GM12878 (cell line): ENCODE measurements at regions not wholly inside any gene's neighbourhood (a gene's known extent, or its start where the extent isn't known, plus 50 kb on each side); places are given as distances from the start of the nearest gene placed in this dataset.

Source experiments
- ATAC-seq: fragments of 200-7000 bp; cut with Tn5 transposase; 3 replicates; pipeline ENCODE4 v1.9.1; 2020; ENCODE audit warnings: mild to moderate bottlenecking, moderate library complexity
- BruUV-seq: library from RNA; stranded (reverse); fragments of 400-500 nt; replicated peaks from 2 replicates; lab custom pipeline; 2021; lab: Mats Ljungman, UMichigan
- CTCF ChIA-PET: fragments of 300-600 bp; sonication (Branson Sonifier 250); formaldehyde crosslinking; extraction: SDS; loops from one replicate; lab custom pipeline; 2021; ENCODE audit warnings: inconsistent platforms; lab: Yijun Ruan, JAX
- POLR2A ChIA-PET: fragments of 350-600 bp; formaldehyde crosslinking; extraction: SDS; loops from one replicate; lab custom pipeline; 2021; ENCODE audit warnings: inconsistent platforms; lab: Charles Lee
- RAD21 ChIA-PET: fragments of 300-600 bp; sonication (Branson Sonifier 250); formaldehyde crosslinking; loops from one replicate; lab custom pipeline; 2023; ENCODE audit warnings: antibody characterized with exemption; ENCODE audit not compliant: unreplicated experiment; lab: Charles Lee
- SMC1A ChIA-PET: fragments of 300-600 bp; sonication (Branson Sonifier 250); formaldehyde crosslinking; loops from one replicate; lab custom pipeline; 2023; ENCODE audit not compliant: unreplicated experiment, uncharacterized antibody; lab: Charles Lee
- DNase-seq: peaks from one replicate; pipeline ENCODE4 v3.0.0-alpha.2; 2011; ENCODE audit warnings: low read depth, low spot score
- FAIRE-seq: peaks from 3 replicates; lab custom pipeline; 2011; peaks lifted over from hg19 to GRCh38; lab: Jason Lieb, UNC
- H2AFZ ChIP-seq: 2 replicates; pipeline ENCODE4 v1.6.0; 2011; ENCODE audit warnings: low read depth, low read length, control low read depth; ENCODE audit not compliant: control insufficient read depth
- H3K27ac ChIP-seq: 2 replicates; pipeline ENCODE4 v1.5.1; 2011; ENCODE audit warnings: control low read depth; ENCODE audit not compliant: control insufficient read depth, insufficient read depth
- H3K27me3 ChIP-seq, 2 experiments: replicated peaks in 1 of 2; 2 replicates each; pipeline versions ENCODE4 v1.6.0 to v1.6.1; 2011; ENCODE audit warnings: low read length in 1 of 2; ENCODE audit not compliant: control insufficient read depth in 2 of 2, insufficient read depth in 2 of 2
- H3K36me3 ChIP-seq, 2 experiments: 2 replicates each; pipeline ENCODE4 v1.5.1; 2011; ENCODE audit warnings: low read length in 1 of 2; ENCODE audit not compliant: control insufficient read depth in 2 of 2, insufficient read depth in 2 of 2
- H3K4me1 ChIP-seq: 2 replicates; pipeline ENCODE4 v1.6.1; 2011; ENCODE audit warnings: mild to moderate bottlenecking, low read length, moderate library complexity, mixed read lengths; ENCODE audit not compliant: control insufficient read depth, insufficient read depth
- H3K4me2 ChIP-seq: 2 replicates; pipeline ENCODE4 v1.6.0; 2011; ENCODE audit warnings: control low read depth; ENCODE audit not compliant: control insufficient read depth, insufficient read depth
- H3K4me3 ChIP-seq: fragments of 200-600 bp; sonication (generic); 2 replicates; pipeline ENCODE4 v1.5.1; 2016
- H3K79me2 ChIP-seq: 2 replicates; pipeline ENCODE4 v1.6.0; 2011; ENCODE audit warnings: low read length; ENCODE audit not compliant: control insufficient read depth, insufficient read depth
- H3K9ac ChIP-seq: 2 replicates; pipeline ENCODE4 v1.8.0; 2011; ENCODE audit warnings: low read length, control low read depth, mixed read lengths; ENCODE audit not compliant: control insufficient read depth, insufficient read depth
- H3K9me3 ChIP-seq: replicated peaks from 3 replicates; pipeline ENCODE4 v1.5.1; 2011; ENCODE audit warnings: mild to moderate bottlenecking, low read length; ENCODE audit not compliant: control insufficient read depth, insufficient read depth
- H4K20me1 ChIP-seq: 2 replicates; pipeline ENCODE4 v1.6.0; 2011; ENCODE audit not compliant: control insufficient read depth, insufficient read depth
- BCL11A ChIP-seq: IDR thresholded peaks from 2 replicates; pipeline ENCODE4 v1.6.1; 2011; ENCODE audit warnings: low read depth, low read length
- CBX5 ChIP-seq: sonication (generic); IDR thresholded peaks from 2 replicates; pipeline ENCODE4 v1.6.1; 2016; ENCODE audit warnings: low read depth, moderate library complexity, mild to moderate bottlenecking, inconsistent platforms
- FOS ChIP-seq: IDR thresholded peaks from 3 replicates; pipeline ENCODE4 v1.6.1; 2011; ENCODE audit warnings: borderline replicate concordance; ENCODE audit not compliant: insufficient read length; ENCODE audit errors: extremely low read depth
- IKZF2 ChIP-seq, 2 experiments: fragments of 450-650 bp; IDR thresholded peaks; 2 replicates each; pipeline ENCODE4 v1.6.1; 2017; ENCODE audit warnings: mild to moderate bottlenecking in 2 of 2, moderate library complexity in 2 of 2
- NKRF ChIP-seq: fragments of 450-650 bp; conservative IDR thresholded peaks from 2 replicates; pipeline ENCODE4 v1.6.1; 2017; ENCODE audit warnings: mild to moderate bottlenecking, moderate library complexity
- PAX5 ChIP-seq: IDR thresholded peaks from 2 replicates; pipeline ENCODE4 v1.6.1; 2011; ENCODE audit warnings: low read depth, low read length, borderline replicate concordance
- SP1 ChIP-seq: IDR thresholded peaks from one replicate; pipeline ENCODE4 v1.6.1; 2011; ENCODE audit warnings: low read depth, low read length
- SREBF1 ChIP-seq: IDR thresholded peaks from 2 replicates; pipeline ENCODE4 v1.6.1; 2012; ENCODE audit warnings: mild to moderate bottlenecking, low read length
- TARDBP ChIP-seq: IDR thresholded peaks from 2 replicates; pipeline ENCODE4 v1.6.1; 2016; ENCODE audit warnings: borderline replicate concordance
- TBL1XR1 ChIP-seq: IDR thresholded peaks from 2 replicates; pipeline ENCODE4 v1.6.1; 2012; ENCODE audit warnings: low read depth, low read length, improper control_type of control experiment
- USF1 ChIP-seq: IDR thresholded peaks from 2 replicates; pipeline ENCODE4 v1.6.1; 2011; ENCODE audit warnings: borderline replicate concordance, low read depth, mild to moderate bottlenecking, moderate library complexity, mixed read lengths, low read length; ENCODE audit not compliant: insufficient read depth; ENCODE audit errors: extremely low read length
- WRNIP1 ChIP-seq: IDR thresholded peaks from 2 replicates; pipeline ENCODE4 v1.6.1; 2011; ENCODE audit warnings: low read depth, low read length, improper control_type of control experiment, borderline replicate concordance
- ZNF207 ChIP-seq: fragments of 450-650 bp; IDR thresholded peaks from 2 replicates; pipeline ENCODE4 v1.6.1; 2014; ENCODE audit warnings: antibody characterized with exemption, mild to moderate bottlenecking, borderline replicate concordance
- WGBS: methylation state at CpG from one replicate; pipeline ENCODE4 v1.1.6; 2016; ENCODE audit warnings: low lambda C conversion rate; ENCODE audit not compliant: insufficient replicate concordance, insufficient coverage; ENCODE audit errors: missing lambda C conversion rate; 5-methylcytosine and 5-hydroxymethylcytosine counted together
- in situ Hi-C: fragments of 300-500 bp; cut with MboI; formaldehyde crosslinking; loops from 9 replicates; pipeline ENCODE4 v1.14.3; 2018; ENCODE audit warnings: mixed read lengths
- intact Hi-C: fragments of 100-400 bp; cut with micrococcal nuclease; formaldehyde crosslinking; loops from one replicate; pipeline ENCODE4 v1.14.2; 2022; ENCODE audit not compliant: unreplicated experiment
- TF ChIP-seq, protein P1 (sequence below): IDR thresholded peaks from 2 replicates; pipeline ENCODE4 v1.6.1; 2012; ENCODE audit warnings: low read depth, low read length, improper control_type of control experiment
- TF ChIP-seq, protein P2 (sequence below): IDR thresholded peaks from 2 replicates; pipeline ENCODE4 v1.6.1; 2012; ENCODE audit warnings: improper control_type of control experiment, low read depth, low read length; ENCODE audit not compliant: insufficient replicate concordance
- TF ChIP-seq, protein P3 (sequence below): fragments of 450-650 bp; IDR thresholded peaks from 2 replicates; pipeline ENCODE4 v1.6.1; 2016; ENCODE audit warnings: mild to moderate bottlenecking

DNA sequence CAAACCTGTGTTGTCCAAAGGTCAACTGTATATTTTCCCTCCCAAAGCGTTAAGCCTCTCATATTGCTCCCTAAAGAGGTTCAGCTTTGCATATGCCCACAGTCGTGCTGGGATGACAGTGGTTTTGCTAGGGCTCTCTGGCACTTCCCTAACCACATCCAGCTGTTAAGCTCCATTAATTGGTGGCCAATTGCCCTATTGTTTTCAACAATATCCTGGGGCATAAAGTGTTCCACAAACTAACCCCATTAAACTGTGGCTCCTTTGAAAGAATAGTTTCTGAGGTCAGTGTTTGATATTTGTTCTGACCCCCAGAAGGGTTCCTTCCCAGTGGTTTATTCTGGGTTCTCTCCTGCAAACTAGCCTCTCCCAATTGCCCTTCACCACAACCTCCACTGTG, 194.5 kb downstream of the HSD17B3 start:
- ChIA-PET RAD21 (no interaction called here), POLR2A (no interaction called here), SMC1A (interaction anchor here (1.0 to 2.1 kb wide), 2 partner anchors 15 to 39 kb away, joined by 3 to 5 read pairs; no protein-coding TSS in a partner anchor), CTCF (no interaction called here)
- 0% methylated on average over 2 of the region's 2 CpGs for WGBS
- BruUV-seq = no TSS peak
- DNase-seq (no peak), ATAC-seq (no peak), FAIRE-seq (no peak)
- Histone ChIP-seq H3K79me2 (no peaks in the 10 kb centered on the region), H3K9ac (no peak overlapping the region), H3K4me1 (no peaks in the 10 kb centered on the region), H3K27ac (no peak overlapping the region), H4K20me1 (no peaks in the 10 kb centered on the region), H3K4me2 (no peak overlapping the region), H3K27me3 (no peaks in the 10 kb centered on the region; a peak in 1 of 4 replicates), H2AFZ (no peak overlapping the region), H3K36me3 (no peaks in the 10 kb centered on the region), H3K9me3 (no peaks in the 10 kb centered on the region; the same call in 2 of the 3 replicates), H3K4me3 (no peak overlapping the region)
- intact Hi-C loops = no loop called here
- in situ Hi-C loops = no loop called here
- no peak for TF ChIP-seq TARDBP
- no peak for TF ChIP-seq NKRF
- no peak for TF ChIP-seq IKZF2 (IDR thresholded peaks at IDR 0.05)
- no peak for TF ChIP-seq CBX5
- no peak for TF ChIP-seq SP1
- no peak for TF ChIP-seq TBL1XR1
- TF ChIP-seq WRNIP1 = no peak
- TF ChIP-seq, protein P1, sequence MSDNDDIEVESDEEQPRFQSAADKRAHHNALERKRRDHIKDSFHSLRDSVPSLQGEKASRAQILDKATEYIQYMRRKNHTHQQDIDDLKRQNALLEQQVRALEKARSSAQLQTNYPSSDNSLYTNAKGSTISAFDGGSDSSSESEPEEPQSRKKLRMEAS = no peak
- TF ChIP-seq BCL11A = no peak
- TF ChIP-seq ZNF207 = no peak
- no peak for TF ChIP-seq PAX5
- no peak for TF ChIP-seq SREBF1
- TF ChIP-seq, protein P2, sequence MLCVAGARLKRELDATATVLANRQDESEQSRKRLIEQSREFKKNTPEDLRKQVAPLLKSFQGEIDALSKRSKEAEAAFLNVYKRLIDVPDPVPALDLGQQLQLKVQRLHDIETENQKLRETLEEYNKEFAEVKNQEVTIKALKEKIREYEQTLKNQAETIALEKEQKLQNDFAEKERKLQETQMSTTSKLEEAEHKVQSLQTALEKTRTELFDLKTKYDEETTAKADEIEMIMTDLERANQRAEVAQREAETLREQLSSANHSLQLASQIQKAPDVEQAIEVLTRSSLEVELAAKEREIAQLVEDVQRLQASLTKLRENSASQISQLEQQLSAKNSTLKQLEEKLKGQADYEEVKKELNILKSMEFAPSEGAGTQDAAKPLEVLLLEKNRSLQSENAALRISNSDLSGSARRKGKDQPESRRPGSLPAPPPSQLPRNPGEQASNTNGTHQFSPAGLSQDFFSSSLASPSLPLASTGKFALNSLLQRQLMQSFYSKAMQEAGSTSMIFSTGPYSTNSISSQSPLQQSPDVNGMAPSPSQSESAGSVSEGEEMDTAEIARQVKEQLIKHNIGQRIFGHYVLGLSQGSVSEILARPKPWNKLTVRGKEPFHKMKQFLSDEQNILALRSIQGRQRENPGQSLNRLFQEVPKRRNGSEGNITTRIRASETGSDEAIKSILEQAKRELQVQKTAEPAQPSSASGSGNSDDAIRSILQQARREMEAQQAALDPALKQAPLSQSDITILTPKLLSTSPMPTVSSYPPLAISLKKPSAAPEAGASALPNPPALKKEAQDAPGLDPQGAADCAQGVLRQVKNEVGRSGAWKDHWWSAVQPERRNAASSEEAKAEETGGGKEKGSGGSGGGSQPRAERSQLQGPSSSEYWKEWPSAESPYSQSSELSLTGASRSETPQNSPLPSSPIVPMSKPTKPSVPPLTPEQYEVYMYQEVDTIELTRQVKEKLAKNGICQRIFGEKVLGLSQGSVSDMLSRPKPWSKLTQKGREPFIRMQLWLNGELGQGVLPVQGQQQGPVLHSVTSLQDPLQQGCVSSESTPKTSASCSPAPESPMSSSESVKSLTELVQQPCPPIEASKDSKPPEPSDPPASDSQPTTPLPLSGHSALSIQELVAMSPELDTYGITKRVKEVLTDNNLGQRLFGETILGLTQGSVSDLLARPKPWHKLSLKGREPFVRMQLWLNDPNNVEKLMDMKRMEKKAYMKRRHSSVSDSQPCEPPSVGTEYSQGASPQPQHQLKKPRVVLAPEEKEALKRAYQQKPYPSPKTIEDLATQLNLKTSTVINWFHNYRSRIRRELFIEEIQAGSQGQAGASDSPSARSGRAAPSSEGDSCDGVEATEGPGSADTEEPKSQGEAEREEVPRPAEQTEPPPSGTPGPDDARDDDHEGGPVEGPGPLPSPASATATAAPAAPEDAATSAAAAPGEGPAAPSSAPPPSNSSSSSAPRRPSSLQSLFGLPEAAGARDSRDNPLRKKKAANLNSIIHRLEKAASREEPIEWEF = no peak
- TF ChIP-seq USF1 = no peak
- no peak for TF ChIP-seq FOS
- TF ChIP-seq, protein P3, sequence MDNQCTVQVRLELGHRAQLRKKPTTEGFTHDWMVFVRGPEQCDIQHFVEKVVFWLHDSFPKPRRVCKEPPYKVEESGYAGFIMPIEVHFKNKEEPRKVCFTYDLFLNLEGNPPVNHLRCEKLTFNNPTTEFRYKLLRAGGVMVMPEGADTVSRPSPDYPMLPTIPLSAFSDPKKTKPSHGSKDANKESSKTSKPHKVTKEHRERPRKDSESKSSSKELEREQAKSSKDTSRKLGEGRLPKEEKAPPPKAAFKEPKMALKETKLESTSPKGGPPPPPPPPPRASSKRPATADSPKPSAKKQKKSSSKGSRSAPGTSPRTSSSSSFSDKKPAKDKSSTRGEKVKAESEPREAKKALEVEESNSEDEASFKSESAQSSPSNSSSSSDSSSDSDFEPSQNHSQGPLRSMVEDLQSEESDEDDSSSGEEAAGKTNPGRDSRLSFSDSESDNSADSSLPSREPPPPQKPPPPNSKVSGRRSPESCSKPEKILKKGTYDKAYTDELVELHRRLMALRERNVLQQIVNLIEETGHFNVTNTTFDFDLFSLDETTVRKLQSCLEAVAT = no peak
